ENCODE measurements at regions not wholly inside any gene's neighbourhood (a gene's known extent, or its start where the extent isn't known, plus 50 kb on each side); places are given as distances from the start of the nearest gene placed in this dataset.
"Not testable (repeated sequence)": the region's sequence is repeated elsewhere in the genome, so short reads cannot be mapped to it uniquely, and the experiment has no call there.

- no peak for DNase-seq (ENCODE audit: low read depth in 2 of 2)
Measured at GRCh38 chr4:116020141-116020722, 906.8 kb upstream of the NDST4 start.

- no peak for DNase-seq (ENCODE audit: low read depth in 2 of 2)
Measured at GRCh38 chr4:116018831-116019230, 905.4 kb upstream of the NDST4 start.

GRCh38 chr4:116016201-116016600, 902.8 kb upstream of the NDST4 start:
- no peak for DNase-seq (ENCODE audit: low read depth in 2 of 2)

GRCh38 chr4:116015549-116015948, 902.1 kb upstream of the NDST4 start:
- DNase-seq (ENCODE audit: low read depth in 2 of 2) = no peak

GRCh38 chr4:116015062-116015461, 901.6 kb upstream of the NDST4 start:
- no peak for DNase-seq (ENCODE audit: low read depth in 2 of 2)

GRCh38 chr4:116010923-116011322, 897.5 kb upstream of the NDST4 start:
- DNase-seq (ENCODE audit: low read depth in 2 of 2) = no peak

- no peak for DNase-seq (ENCODE audit: low read depth in 2 of 2)
Measured at GRCh38 chr4:116005806-116006088, 892.3 kb upstream of the NDST4 start.

- DNase-seq (ENCODE audit: low read depth in 2 of 2) = no peak
Measured at GRCh38 chr4:116005037-116005805, 891.8 kb upstream of the NDST4 start.

GRCh38 chr4:116001291-116001690, 887.9 kb upstream of the NDST4 start:
- DNase-seq (ENCODE audit: low read depth in 2 of 2) = no peak

GRCh38 chr4:115986573-115986972, 873.2 kb upstream of the NDST4 start:
- DNase-seq (ENCODE audit: low read depth in 2 of 2) = no peak

- not testable (repeated sequence) for DNase-seq (ENCODE audit: low read depth in 2 of 2)
Measured at GRCh38 chr4:115975421-115976001, 862.1 kb upstream of the NDST4 start.

- DNase-seq (ENCODE audit: low read depth in 2 of 2) = no peak
Measured at GRCh38 chr4:115973768-115974167, 860.3 kb upstream of the NDST4 start.

GRCh38 chr4:115972967-115973366, 859.5 kb upstream of the NDST4 start:
- DNase-seq (ENCODE audit: low read depth in 2 of 2) = no peak

GRCh38 chr4:115970859-115971258, 857.4 kb upstream of the NDST4 start:
- DNase-seq (ENCODE audit: low read depth in 2 of 2) = no peak

GRCh38 chr4:115969756-115970155, 856.3 kb upstream of the NDST4 start:
- DNase-seq (ENCODE audit: low read depth in 2 of 2) = no peak

- DNase-seq (ENCODE audit: low read depth in 2 of 2) = no peak
Measured at GRCh38 chr4:115965588-115965987, 852.2 kb upstream of the NDST4 start.

GRCh38 chr4:115956054-115956796, 842.8 kb upstream of the NDST4 start:
- DNase-seq (ENCODE audit: low read depth in 2 of 2) = not testable (repeated sequence)

GRCh38 chr4:115950806-115951205, 837.4 kb upstream of the NDST4 start:
- no peak for DNase-seq (ENCODE audit: low read depth in 2 of 2)

GRCh38 chr4:115949974-115950743, 836.7 kb upstream of the NDST4 start:
- DNase-seq (ENCODE audit: low read depth in 2 of 2) = not testable (repeated sequence)

- no peak for DNase-seq (ENCODE audit: low read depth in 2 of 2)
Measured at GRCh38 chr4:115945026-115945425, 831.6 kb upstream of the NDST4 start.

GRCh38 chr4:115944146-115944905, 830.9 kb upstream of the NDST4 start:
- DNase-seq (ENCODE audit: low read depth in 2 of 2) = no peak
